SH-SY5Y (cell line): ENCODE measurements at regions not wholly inside any gene's neighbourhood (a gene's known extent, or its start where the extent isn't known, plus 50 kb on each side); places are given as distances from the start of the nearest gene placed in this dataset.

Experiments used
- GATA2 ChIP-seq: IDR thresholded peaks from 2 replicates; pipeline ENCODE4 v1.6.1; 2011; ENCODE audit warnings: mild to moderate bottlenecking, low read depth, low read length
- GATA3 ChIP-seq: IDR thresholded peaks from 2 replicates; pipeline ENCODE4 v1.6.1; 2011; ENCODE audit warnings: low read depth, mild to moderate bottlenecking, low read length, moderate library complexity

DNA sequence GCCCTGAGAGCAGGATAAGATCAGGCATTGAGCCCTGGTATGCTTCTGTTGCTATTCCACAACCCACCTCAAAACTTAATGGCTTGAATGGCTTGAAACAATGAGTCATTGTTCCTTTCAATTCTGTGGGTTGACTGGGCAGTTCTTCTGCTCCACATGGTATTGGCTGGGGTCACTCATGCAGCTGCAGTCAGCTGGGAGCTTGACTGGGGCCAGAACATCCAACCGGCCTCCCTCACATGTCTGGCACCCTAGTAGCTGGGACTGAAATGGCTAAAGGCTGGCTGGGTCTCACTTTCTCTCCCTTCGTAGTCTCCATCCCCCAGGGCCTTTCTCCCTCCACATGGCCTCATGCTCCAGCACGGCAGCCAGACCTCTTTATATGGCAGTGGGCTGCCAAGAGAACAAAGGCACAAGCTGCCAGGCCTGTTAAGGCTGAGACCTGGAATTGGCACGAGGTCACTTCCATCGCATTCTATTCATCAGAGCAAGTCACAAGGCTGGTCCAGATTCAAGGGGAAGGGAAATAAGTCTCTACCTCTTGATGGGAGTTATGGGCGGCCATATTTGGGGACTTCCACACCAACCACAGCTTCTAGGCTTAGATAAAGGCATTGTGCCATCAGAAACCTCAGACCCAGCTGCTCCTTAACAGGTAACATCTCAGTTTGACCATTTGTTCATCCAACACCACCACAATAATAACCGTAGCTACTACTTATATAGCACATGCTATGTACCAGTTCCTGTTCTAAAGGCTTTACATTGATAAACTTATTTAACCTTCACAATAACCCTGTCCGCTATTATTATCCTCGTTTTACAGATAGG, 159.7 kb upstream of the ATP6AP2 start:
- TF ChIP-seq GATA2 (no peak), GATA3 (no peak)
